HepG2 (cell line): ENCODE measurements at regions not wholly inside any gene's neighbourhood (a gene's known extent, or its start where the extent isn't known, plus 50 kb on each side); places are given as distances from the start of the nearest gene placed in this dataset.

ENCODE experiments used
- ATAC-seq: fragments of 200-7000 bp; cut with Tn5 transposase; 3 replicates; pipeline ENCODE4 v1.9.1; 2020; ENCODE audit warnings: mild to moderate bottlenecking, moderate library complexity
- BruUV-seq: library from RNA; stranded (reverse); fragments of 400-500 nt; replicated peaks from 2 replicates; lab custom pipeline; 2021; lab: Mats Ljungman, UMichigan
- CTCF ChIA-PET: fragments of 300-600 bp; formaldehyde crosslinking; extraction: SDS; loops from one replicate; lab custom pipeline; 2021; ENCODE audit warnings: low total read pairs, inconsistent platforms, low intra/inter-chr PET ratio; lab: Yijun Ruan, JAX
- POLR2A ChIA-PET: fragments of 350-600 bp; sonication (Branson Sonifier 250); formaldehyde crosslinking; loops from one replicate; lab custom pipeline; 2020; ENCODE audit warnings: antibody characterized with exemption, inconsistent platforms; lab: Yijun Ruan, JAX
- DNase-seq: peaks from one replicate; pipeline ENCODE4 v3.0.0-alpha.2; 2015; ENCODE audit warnings: low spot score
- FAIRE-seq: peaks from 3 replicates; lab custom pipeline; 2011; peaks lifted over from hg19 to GRCh38; lab: Jason Lieb, UNC
- H2AFZ ChIP-seq: one replicate; pipeline ENCODE4 v1.6.1; 2011; ENCODE audit warnings: low read length, inconsistent platforms
- H3K27ac ChIP-seq: fragments of 300-600 bp; 3 replicates; pipeline ENCODE4 v1.8.0; 2011; ENCODE audit warnings: mixed run types, mild to moderate bottlenecking, mixed read lengths, low read length, inconsistent platforms; ENCODE audit not compliant: insufficient read depth; ENCODE audit errors: extremely low read length
- H3K27me3 ChIP-seq, 2 experiments: fragments of 200-600 bp in 1 of 2; 2 replicates in 1 of 2; 3 replicates in 1 of 2; pipeline versions ENCODE4 v1.6.0 to v1.8.0; 2011; ENCODE audit warnings: low read length in 2 of 2, mild to moderate bottlenecking in 2 of 2, moderate library complexity in 2 of 2, inconsistent platforms in 1 of 2; ENCODE audit not compliant: insufficient read depth in 2 of 2, control insufficient read depth in 1 of 2
- H3K36me3 ChIP-seq, 2 experiments: fragments of 200-600 bp in 1 of 2; replicated peaks in 1 of 2; 2 replicates in 1 of 2; 3 replicates in 1 of 2; pipeline versions ENCODE4 v1.5.1 to v1.8.0; 2011; ENCODE audit warnings: low read length in 2 of 2, inconsistent platforms in 1 of 2; ENCODE audit not compliant: insufficient read depth in 2 of 2, control insufficient read depth in 1 of 2
- H3K4me1 ChIP-seq: 2 replicates; pipeline ENCODE4 v1.5.1; 2012; ENCODE audit warnings: low read length, inconsistent platforms; ENCODE audit not compliant: insufficient read depth
- H3K4me2 ChIP-seq: 2 replicates; pipeline ENCODE4 v1.6.0; 2011; ENCODE audit warnings: low read depth, low read length, inconsistent platforms
- H3K4me3 ChIP-seq, 3 experiments: fragments of 200-600 bp in 1 of 3; sonication (generic), shearing (Covaris generic) in 1 of 3; replicated peaks in 1 of 3; 2 replicates each; pipeline ENCODE4 v1.5.1; 2011 to 2016; ENCODE audit warnings: low read length in 3 of 3, inconsistent platforms in 2 of 3, low read depth in 2 of 3, mild to moderate bottlenecking in 2 of 3, control low read depth in 1 of 3, mixed read lengths in 1 of 3; ENCODE audit not compliant: insufficient read depth in 1 of 3
- H3K79me2 ChIP-seq: one replicate; pipeline ENCODE4 v1.6.1; 2011; ENCODE audit warnings: low read length, inconsistent platforms; ENCODE audit not compliant: insufficient read depth
- H3K9ac ChIP-seq: 2 replicates; pipeline ENCODE4 v1.6.0; 2011; ENCODE audit warnings: mild to moderate bottlenecking, low read depth, low read length, inconsistent platforms; ENCODE audit not compliant: insufficient read depth
- H3K9me3 ChIP-seq: 2 replicates; pipeline ENCODE4 v1.5.1; 2012; ENCODE audit warnings: mild to moderate bottlenecking, low read length
- H4K20me1 ChIP-seq: 2 replicates; pipeline ENCODE4 v1.6.0; 2011; ENCODE audit warnings: inconsistent platforms, mild to moderate bottlenecking, low read length, moderate library complexity; ENCODE audit not compliant: insufficient read depth
- MNT ChIP-seq: fragments of 450-650 bp; IDR thresholded peaks from 2 replicates; pipeline ENCODE4 v1.6.1; 2016
- NFAT5 ChIP-seq: sonication (generic); formaldehyde crosslinking; IDR thresholded peaks from 2 replicates; pipeline ENCODE4 v1.4.0; 2020; ENCODE audit warnings: missing genetic modification reagents
- TFDP2 ChIP-seq: sonication (generic); formaldehyde crosslinking; IDR thresholded peaks from 2 replicates; pipeline ENCODE4 v1.4.0; 2020; ENCODE audit warnings: missing genetic modification reagents
- THAP11 ChIP-seq: IDR thresholded peaks from 2 replicates; pipeline ENCODE4 v1.6.1; 2016; ENCODE audit warnings: missing biosample characterization, missing genetic modification reagents
- ZFP82 ChIP-seq: sonication (generic); formaldehyde crosslinking; IDR thresholded peaks from 2 replicates; pipeline ENCODE4 v1.5.1; 2020; ENCODE audit warnings: mild to moderate bottlenecking, missing genetic modification reagents, borderline replicate concordance
- ZNF318 ChIP-seq: sonication (generic); formaldehyde crosslinking; IDR thresholded peaks from 2 replicates; pipeline ENCODE4 v1.4.0; 2020; ENCODE audit warnings: mild to moderate bottlenecking, missing genetic modification reagents
- ZNF614 ChIP-seq: IDR thresholded peaks from 2 replicates; pipeline ENCODE4 v1.6.1; 2018; ENCODE audit warnings: missing biosample characterization, missing genetic modification reagents, inconsistent platforms, borderline replicate concordance
- ZNF7 ChIP-seq: IDR thresholded peaks from 2 replicates; pipeline ENCODE4 v1.6.1; 2016; ENCODE audit warnings: missing biosample characterization, missing genetic modification reagents
- ZSCAN25 ChIP-seq: sonication (generic); formaldehyde crosslinking; IDR thresholded peaks from 2 replicates; pipeline ENCODE4 v1.8.0; 2022; ENCODE audit warnings: mild to moderate bottlenecking, missing genetic modification reagents
- in situ Hi-C: cut with HindIII; loops from 2 replicates; pipeline ENCODE4 v1.10.0; 2017; ENCODE audit warnings: low pct_unique_long_range_greater_than_20kb; ENCODE audit not compliant: extremely low pct_ligation_motif_present
- intact Hi-C: fragments of 100-400 bp; cut with micrococcal nuclease; formaldehyde crosslinking; loops from one replicate; pipeline ENCODE4 v1.10.0; 2022; ENCODE audit not compliant: unreplicated experiment

- no peak overlapping the region for H3K9ac ChIP-seq
- in situ Hi-C loops: no loop called here
- ATAC-seq (no peak), DNase-seq (no peak), FAIRE-seq (no peak)
- no peak overlapping the region for H3K4me3 ChIP-seq
- no peaks in the 10 kb centered on the region for H4K20me1 ChIP-seq
- no peaks in the 10 kb centered on the region for H3K36me3 ChIP-seq
- no peaks in the 10 kb centered on the region for H3K27me3 ChIP-seq
- no peak overlapping the region for H2AFZ ChIP-seq
- ChIA-PET POLR2A (no interaction called here), CTCF (no interaction called here)
- no TSS peak for BruUV-seq
- peaks cover 50% of the 10 kb centered on the region for H3K9me3 ChIP-seq
- no peaks in the 10 kb centered on the region for H3K79me2 ChIP-seq
- intact Hi-C loops: no loop called here
- H3K4me1 ChIP-seq: no peaks in the 10 kb centered on the region
- no peak overlapping the region for H3K27ac ChIP-seq
- H3K4me2 ChIP-seq: no peak overlapping the region
- TF ChIP-seq ZNF7 (CRISPR knock-in tag) (no peak), ZNF614 (CRISPR knock-in tag) (no peak), NFAT5 (no peak), ZNF318 (no peak), ZFP82 (CRISPR knock-in tag) (no peak), MNT (no peak), TFDP2 (CRISPR knock-in tag) (no peak), THAP11 (CRISPR knock-in tag) (no peak), ZSCAN25 (no peak)
Observed at GRCh38 chr11:50155508-50155907, 122.8 kb downstream of the OR4C45 start.
